Liver (tissue), 8 donors: ENCODE measurements at regions not wholly inside any gene's neighbourhood (a gene's known extent, or its start where the extent isn't known, plus 50 kb on each side); places are given as distances from the start of the nearest gene placed in this dataset.
A peak's percentile ranks its signal among the peaks of the same experiment; 100 is the strongest.

Source experiments
- DNase-seq: peaks from one replicate; pipeline ENCODE4 v3.0.0-alpha.2; 2017; ENCODE audit warnings: low spot score
- H3K27ac ChIP-seq, 2 donors: one replicate each; pipeline ENCODE4 v1.7.0; 2013; ENCODE audit warnings: inconsistent platforms in 2 of 2, low read length in 2 of 2, control low read depth in 1 of 2, low read depth in 1 of 2, mild to moderate bottlenecking in 1 of 2
- H3K27me3 ChIP-seq, 4 donors: one replicate each; pipeline versions ENCODE4 v1.6.1 to v1.7.0; 2013; ENCODE audit warnings: low read length in 3 of 4, inconsistent platforms in 1 of 4, mild to moderate bottlenecking in 1 of 4, moderate library complexity in 1 of 4; ENCODE audit not compliant: control insufficient read depth in 4 of 4, insufficient read depth in 4 of 4
- H3K36me3 ChIP-seq, 4 donors: one replicate each; pipeline versions ENCODE4 v1.6.1 to v1.7.0; 2013; ENCODE audit warnings: low read length in 3 of 4, mild to moderate bottlenecking in 3 of 4, low read depth in 1 of 4, moderate library complexity in 1 of 4; ENCODE audit not compliant: control insufficient read depth in 4 of 4, insufficient read depth in 3 of 4
- H3K4me1 ChIP-seq, 4 donors: one replicate each; pipeline versions ENCODE4 v1.6.1 to v1.7.0; 2013; ENCODE audit warnings: low read length in 3 of 4, mild to moderate bottlenecking in 3 of 4, moderate library complexity in 1 of 4; ENCODE audit not compliant: control insufficient read depth in 4 of 4, insufficient read depth in 4 of 4
- H3K4me3 ChIP-seq, 3 donors: one replicate each; pipeline versions ENCODE4 v1.6.1 to v1.7.0; 2013; ENCODE audit warnings: low read length in 3 of 3, control low read depth in 1 of 3, low read depth in 1 of 3, mild to moderate bottlenecking in 1 of 3
- H3K9ac ChIP-seq, 2 donors: one replicate each; pipeline ENCODE4 v1.7.0; 2013; ENCODE audit warnings: low read length in 2 of 2, mild to moderate bottlenecking in 2 of 2, moderate library complexity in 2 of 2, control low read depth in 1 of 2, low read depth in 1 of 2
- H3K9me3 ChIP-seq, 4 donors: one replicate each; pipeline versions ENCODE4 v1.6.1 to v1.7.0; 2013; ENCODE audit warnings: low read length in 3 of 4; ENCODE audit not compliant: control insufficient read depth in 4 of 4
- EGR1 ChIP-seq, 2 donors: IDR thresholded peaks; 2 replicates each; pipeline ENCODE4 v1.6.1; 2016 to 2018; ENCODE audit warnings: antibody characterized with exemption in 2 of 2, low read depth in 2 of 2
- FOXA1 ChIP-seq: IDR thresholded peaks from 2 replicates; pipeline ENCODE4 v1.6.1; 2016; ENCODE audit warnings: antibody characterized with exemption
- FOXA2 ChIP-seq: IDR thresholded peaks from 2 replicates; pipeline ENCODE4 v1.6.1; 2016; ENCODE audit warnings: antibody characterized with exemption
- HNF4A ChIP-seq, 2 donors: conservative IDR thresholded peaks; 2 replicates each; pipeline ENCODE4 v1.6.1; 2016; ENCODE audit warnings: antibody characterized with exemption in 2 of 2, mild to moderate bottlenecking in 2 of 2
- HNF4G ChIP-seq: IDR thresholded peaks from 2 replicates; pipeline ENCODE4 v1.6.1; 2016; ENCODE audit warnings: antibody characterized with exemption
- JUND ChIP-seq, 2 donors: IDR thresholded peaks; 2 replicates each; pipeline ENCODE4 v1.6.1; 2016; ENCODE audit warnings: antibody characterized with exemption in 2 of 2
- NR2F2 ChIP-seq: IDR thresholded peaks from 2 replicates; pipeline ENCODE4 v1.6.1; 2016; ENCODE audit warnings: antibody characterized with exemption
- RAD21 ChIP-seq, 2 donors: IDR thresholded peaks; 2 replicates each; pipeline ENCODE4 v1.6.1; 2016; ENCODE audit warnings: antibody characterized with exemption in 2 of 2, mild to moderate bottlenecking in 2 of 2
- RXRA ChIP-seq, 2 donors: IDR thresholded peaks; 2 replicates each; pipeline ENCODE4 v1.6.1; 2017 to 2018; ENCODE audit warnings: antibody characterized with exemption in 2 of 2, mild to moderate bottlenecking in 1 of 2
- SP1 ChIP-seq: IDR thresholded peaks from 2 replicates; pipeline ENCODE4 v1.6.1; 2018; ENCODE audit warnings: antibody characterized with exemption, mild to moderate bottlenecking
- TAF1 ChIP-seq: conservative IDR thresholded peaks from 2 replicates; pipeline ENCODE4 v1.6.1; 2016; ENCODE audit warnings: antibody characterized with exemption, mild to moderate bottlenecking
- YY1 ChIP-seq: IDR thresholded peaks from 2 replicates; pipeline ENCODE4 v1.6.1; 2016; ENCODE audit warnings: antibody characterized with exemption, mild to moderate bottlenecking
- WGBS: extraction: QIAGEN DNeasy Blood & Tissue Kit; methylation state at CpG from one replicate; pipeline ENCODE4 v1.1.7; 2013; 5-methylcytosine and 5-hydroxymethylcytosine counted together
- TF ChIP-seq, protein P1 (sequence below): IDR thresholded peaks from 2 replicates; pipeline ENCODE4 v1.6.1; 2016; ENCODE audit warnings: antibody characterized with exemption
- TF ChIP-seq, protein P2 (sequence below): IDR thresholded peaks from 2 replicates; pipeline ENCODE4 v1.6.1; 2016; ENCODE audit warnings: antibody characterized with exemption
- TF ChIP-seq, protein P3 (sequence below): IDR thresholded peaks from 2 replicates; pipeline ENCODE4 v1.6.1; 2016; ENCODE audit warnings: antibody characterized with exemption
- TF ChIP-seq, protein P4 (sequence below): IDR thresholded peaks from 2 replicates; pipeline ENCODE4 v1.6.1; 2016; ENCODE audit warnings: antibody characterized with exemption, mild to moderate bottlenecking
- TF ChIP-seq, protein P5 (sequence below): fragments of 150-350 bp; IDR thresholded peaks from 2 replicates; pipeline ENCODE4 v1.5.1; 2017; ENCODE audit warnings: improper control_type of control experiment, low read depth, low read length; ENCODE audit not compliant: missing input control
- donor health status: healthy.
- donor health status: healthy.
- donor health status: healthy.
- donor health status: healthy.
- donor health status: healthy.

DNA sequence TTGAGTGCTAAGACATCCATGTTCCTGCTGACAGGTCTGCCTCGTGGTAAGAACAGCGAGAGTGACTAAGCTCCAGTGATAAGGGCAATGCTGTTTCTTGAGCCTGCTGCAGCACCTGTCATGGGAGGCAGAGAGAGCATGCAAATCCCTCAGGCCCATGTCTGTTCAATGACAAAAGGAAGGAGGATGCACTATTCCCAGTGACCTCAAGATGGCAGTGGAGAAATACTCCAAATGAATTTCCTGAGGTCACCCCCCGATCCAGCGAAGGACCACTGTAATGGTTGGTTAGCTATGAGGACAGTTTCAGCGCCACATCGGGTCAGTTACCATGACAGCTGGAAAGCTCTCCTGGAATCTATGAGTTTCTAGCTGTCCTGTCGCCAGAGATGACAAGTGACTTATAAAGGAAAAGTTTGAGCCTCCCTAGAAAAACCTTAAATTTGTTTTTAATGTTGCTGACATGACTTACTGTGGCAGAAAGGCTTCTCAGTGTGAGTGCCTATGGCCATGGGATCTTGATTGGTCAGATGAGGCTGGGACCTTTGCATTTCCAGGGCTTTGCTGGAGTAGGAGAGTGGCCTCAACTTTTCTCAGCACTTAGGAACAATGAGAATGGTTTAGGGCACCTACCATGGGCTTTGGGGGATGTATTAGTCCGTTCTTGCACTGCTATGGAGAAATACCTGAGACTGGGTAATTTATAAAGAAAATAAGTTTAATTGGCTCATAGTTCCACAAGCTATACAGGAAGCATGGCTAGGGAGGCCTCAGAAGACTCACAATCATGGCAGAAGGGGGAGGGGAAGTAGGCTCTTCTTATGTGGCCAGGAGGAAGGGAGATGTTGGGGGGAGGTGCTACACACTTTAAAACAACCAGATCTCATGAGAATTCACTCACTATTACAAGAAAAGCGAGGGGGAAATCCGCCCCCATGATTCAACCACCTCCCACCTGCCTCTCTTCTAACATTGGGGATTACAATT lies 88.0 kb upstream of the TMEM260 start:
- no peaks in the 10 kb centered on the region for H3K27me3 ChIP-seq
- WGBS = 33% methylated on average over 10 of the region's 10 CpGs
- DNase-seq = no peak
- no peaks in the 10 kb centered on the region for H3K9me3 ChIP-seq
- no peak overlapping the region for H3K4me3 ChIP-seq
- TF ChIP-seq, protein P1, sequence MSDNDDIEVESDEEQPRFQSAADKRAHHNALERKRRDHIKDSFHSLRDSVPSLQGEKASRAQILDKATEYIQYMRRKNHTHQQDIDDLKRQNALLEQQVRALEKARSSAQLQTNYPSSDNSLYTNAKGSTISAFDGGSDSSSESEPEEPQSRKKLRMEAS = no peak
- no peak for TF ChIP-seq NR2F2
- TF ChIP-seq EGR1 (IDR thresholded peaks at IDR 0.05; ENCODE audit: low read depth in 2 of 2) = no peak
- no peak for TF ChIP-seq FOXA1
- no peak for TF ChIP-seq YY1
- no peak for TF ChIP-seq HNF4G
- TF ChIP-seq RXRA (IDR thresholded peaks at IDR 0.05) = no peak
- TF ChIP-seq, protein P2, sequence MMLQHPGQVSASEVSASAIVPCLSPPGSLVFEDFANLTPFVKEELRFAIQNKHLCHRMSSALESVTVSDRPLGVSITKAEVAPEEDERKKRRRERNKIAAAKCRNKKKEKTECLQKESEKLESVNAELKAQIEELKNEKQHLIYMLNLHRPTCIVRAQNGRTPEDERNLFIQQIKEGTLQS = no peak
- TF ChIP-seq RAD21 (IDR thresholded peaks at IDR 0.05) = peak; percentile 69 to 77
- TF ChIP-seq HNF4A (conservative IDR thresholded peaks at IDR 0.05) = no peak
- TF ChIP-seq TAF1 = no peak
- TF ChIP-seq, protein P3, sequence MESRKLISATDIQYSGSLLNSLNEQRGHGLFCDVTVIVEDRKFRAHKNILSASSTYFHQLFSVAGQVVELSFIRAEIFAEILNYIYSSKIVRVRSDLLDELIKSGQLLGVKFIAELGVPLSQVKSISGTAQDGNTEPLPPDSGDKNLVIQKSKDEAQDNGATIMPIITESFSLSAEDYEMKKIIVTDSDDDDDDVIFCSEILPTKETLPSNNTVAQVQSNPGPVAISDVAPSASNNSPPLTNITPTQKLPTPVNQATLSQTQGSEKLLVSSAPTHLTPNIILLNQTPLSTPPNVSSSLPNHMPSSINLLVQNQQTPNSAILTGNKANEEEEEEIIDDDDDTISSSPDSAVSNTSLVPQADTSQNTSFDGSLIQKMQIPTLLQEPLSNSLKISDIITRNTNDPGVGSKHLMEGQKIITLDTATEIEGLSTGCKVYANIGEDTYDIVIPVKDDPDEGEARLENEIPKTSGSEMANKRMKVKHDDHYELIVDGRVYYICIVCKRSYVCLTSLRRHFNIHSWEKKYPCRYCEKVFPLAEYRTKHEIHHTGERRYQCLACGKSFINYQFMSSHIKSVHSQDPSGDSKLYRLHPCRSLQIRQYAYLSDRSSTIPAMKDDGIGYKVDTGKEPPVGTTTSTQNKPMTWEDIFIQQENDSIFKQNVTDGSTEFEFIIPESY = no peak
- TF ChIP-seq FOXA2 = no peak
- no peak for TF ChIP-seq SP1
- TF ChIP-seq, protein P4, sequence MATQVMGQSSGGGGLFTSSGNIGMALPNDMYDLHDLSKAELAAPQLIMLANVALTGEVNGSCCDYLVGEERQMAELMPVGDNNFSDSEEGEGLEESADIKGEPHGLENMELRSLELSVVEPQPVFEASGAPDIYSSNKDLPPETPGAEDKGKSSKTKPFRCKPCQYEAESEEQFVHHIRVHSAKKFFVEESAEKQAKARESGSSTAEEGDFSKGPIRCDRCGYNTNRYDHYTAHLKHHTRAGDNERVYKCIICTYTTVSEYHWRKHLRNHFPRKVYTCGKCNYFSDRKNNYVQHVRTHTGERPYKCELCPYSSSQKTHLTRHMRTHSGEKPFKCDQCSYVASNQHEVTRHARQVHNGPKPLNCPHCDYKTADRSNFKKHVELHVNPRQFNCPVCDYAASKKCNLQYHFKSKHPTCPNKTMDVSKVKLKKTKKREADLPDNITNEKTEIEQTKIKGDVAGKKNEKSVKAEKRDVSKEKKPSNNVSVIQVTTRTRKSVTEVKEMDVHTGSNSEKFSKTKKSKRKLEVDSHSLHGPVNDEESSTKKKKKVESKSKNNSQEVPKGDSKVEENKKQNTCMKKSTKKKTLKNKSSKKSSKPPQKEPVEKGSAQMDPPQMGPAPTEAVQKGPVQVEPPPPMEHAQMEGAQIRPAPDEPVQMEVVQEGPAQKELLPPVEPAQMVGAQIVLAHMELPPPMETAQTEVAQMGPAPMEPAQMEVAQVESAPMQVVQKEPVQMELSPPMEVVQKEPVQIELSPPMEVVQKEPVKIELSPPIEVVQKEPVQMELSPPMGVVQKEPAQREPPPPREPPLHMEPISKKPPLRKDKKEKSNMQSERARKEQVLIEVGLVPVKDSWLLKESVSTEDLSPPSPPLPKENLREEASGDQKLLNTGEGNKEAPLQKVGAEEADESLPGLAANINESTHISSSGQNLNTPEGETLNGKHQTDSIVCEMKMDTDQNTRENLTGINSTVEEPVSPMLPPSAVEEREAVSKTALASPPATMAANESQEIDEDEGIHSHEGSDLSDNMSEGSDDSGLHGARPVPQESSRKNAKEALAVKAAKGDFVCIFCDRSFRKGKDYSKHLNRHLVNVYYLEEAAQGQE = no peak
- TF ChIP-seq JUND (IDR thresholded peaks at IDR 0.05) = no peak
- TF ChIP-seq, protein P5, sequence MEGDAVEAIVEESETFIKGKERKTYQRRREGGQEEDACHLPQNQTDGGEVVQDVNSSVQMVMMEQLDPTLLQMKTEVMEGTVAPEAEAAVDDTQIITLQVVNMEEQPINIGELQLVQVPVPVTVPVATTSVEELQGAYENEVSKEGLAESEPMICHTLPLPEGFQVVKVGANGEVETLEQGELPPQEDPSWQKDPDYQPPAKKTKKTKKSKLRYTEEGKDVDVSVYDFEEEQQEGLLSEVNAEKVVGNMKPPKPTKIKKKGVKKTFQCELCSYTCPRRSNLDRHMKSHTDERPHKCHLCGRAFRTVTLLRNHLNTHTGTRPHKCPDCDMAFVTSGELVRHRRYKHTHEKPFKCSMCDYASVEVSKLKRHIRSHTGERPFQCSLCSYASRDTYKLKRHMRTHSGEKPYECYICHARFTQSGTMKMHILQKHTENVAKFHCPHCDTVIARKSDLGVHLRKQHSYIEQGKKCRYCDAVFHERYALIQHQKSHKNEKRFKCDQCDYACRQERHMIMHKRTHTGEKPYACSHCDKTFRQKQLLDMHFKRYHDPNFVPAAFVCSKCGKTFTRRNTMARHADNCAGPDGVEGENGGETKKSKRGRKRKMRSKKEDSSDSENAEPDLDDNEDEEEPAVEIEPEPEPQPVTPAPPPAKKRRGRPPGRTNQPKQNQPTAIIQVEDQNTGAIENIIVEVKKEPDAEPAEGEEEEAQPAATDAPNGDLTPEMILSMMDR = peak; percentile 66
- H3K4me1 ChIP-seq = peaks cover 0 to 3% (median 0%) of the 10 kb centered on the region in 4 donors
- no peaks in the 10 kb centered on the region for H3K36me3 ChIP-seq
- no peak overlapping the region for H3K27ac ChIP-seq
- H3K9ac ChIP-seq = peak overlapping the region in 1 of 2 donors; percentile 28
